ENCODE measurements at regions not wholly inside any gene's neighbourhood (a gene's known extent, or its start where the extent isn't known, plus 50 kb on each side); places are given as distances from the start of the nearest gene placed in this dataset.
"Not testable (repeated sequence)": the region's sequence is repeated elsewhere in the genome, so short reads cannot be mapped to it uniquely, and the experiment has no call there.

DNA sequence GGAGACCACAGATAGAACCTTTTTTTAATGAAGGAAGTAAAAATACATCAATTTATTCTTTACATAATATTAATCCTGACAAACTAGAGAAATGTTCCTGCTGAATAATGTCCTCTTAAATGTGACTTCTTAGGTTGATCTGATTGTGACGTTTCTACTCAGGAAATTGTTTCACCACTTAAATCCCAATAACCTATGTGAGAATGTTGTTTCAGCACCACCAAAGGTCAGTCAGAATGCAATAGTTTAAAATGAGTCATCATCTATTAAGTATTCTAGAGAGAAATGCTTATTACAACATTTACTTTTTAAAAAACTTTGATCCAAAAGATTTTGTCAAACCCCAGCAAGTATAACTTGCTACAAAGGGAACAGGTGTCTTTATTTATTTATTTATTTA is 155.4 kb upstream of the CACNA2D1 start:
- TF ChIP-seq CTCF (IDR thresholded peaks at IDR 0.05; ENCODE audit: low read length, missing control alignments): no peak
- DNase-seq (ENCODE audit: low read depth): peak; percentile 79
- no peak overlapping the region for H3K4me3 ChIP-seq (replicated peaks; ENCODE audit: low read depth, low read length)

- not testable (repeated sequence) for H3K4me3 ChIP-seq (replicated peaks; ENCODE audit: low read depth, low read length); DNase-seq (ENCODE audit: low read depth)
Observed at GRCh38 chr7:82595795-82596194, 152.2 kb upstream of the CACNA2D1 start.

DNA sequence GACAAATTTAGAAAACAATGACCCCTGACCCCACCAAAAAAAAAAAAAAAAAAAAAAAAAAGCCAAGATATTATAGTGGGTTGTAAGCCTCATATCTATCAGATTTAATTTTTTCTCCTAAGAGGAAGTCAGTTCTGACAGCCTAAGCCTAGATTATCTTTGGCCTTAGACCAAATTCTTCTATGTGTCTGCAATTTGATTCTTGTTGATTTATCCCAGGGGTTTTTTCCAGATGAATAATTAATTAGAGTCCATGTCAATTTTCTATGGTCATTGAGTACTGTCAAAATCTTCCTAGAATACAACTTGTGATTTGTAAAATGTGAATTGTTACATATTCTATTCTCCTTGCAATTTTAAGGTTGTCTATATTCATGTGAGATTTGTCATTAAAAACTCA is 151.6 kb upstream of the CACNA2D1 start:
- TF ChIP-seq CTCF (IDR thresholded peaks at IDR 0.05; ENCODE audit: low read length, missing control alignments): no peak
- H3K4me3 ChIP-seq (replicated peaks; ENCODE audit: low read depth, low read length): no peak overlapping the region
- DNase-seq (ENCODE audit: low read depth): no peak

DNA sequence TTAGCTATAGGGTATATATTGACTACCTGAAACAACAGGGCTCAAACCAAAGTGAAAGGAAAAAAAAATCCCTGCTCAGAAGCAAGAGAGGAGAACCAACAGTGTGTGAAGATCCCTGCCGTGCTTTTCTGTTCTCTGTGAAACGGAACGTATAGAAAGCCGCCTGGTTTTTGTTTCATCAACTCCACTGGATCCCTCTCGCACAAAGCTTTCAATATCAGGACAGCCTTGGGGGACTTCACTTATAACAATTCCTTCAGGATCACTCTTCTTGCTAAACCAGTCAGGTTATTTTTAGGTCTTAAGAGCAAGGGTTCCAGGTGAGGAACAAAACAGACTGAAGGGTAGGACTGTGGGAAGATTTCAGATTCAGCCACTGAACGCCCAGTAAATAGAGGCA is 151.1 kb upstream of the CACNA2D1 start:
- peak; percentile 11 for DNase-seq (ENCODE audit: low read depth)
- H3K4me3 ChIP-seq (replicated peaks; ENCODE audit: low read depth, low read length): no peak overlapping the region
- no peak for TF ChIP-seq CTCF (IDR thresholded peaks at IDR 0.05; ENCODE audit: low read length, missing control alignments)

DNA sequence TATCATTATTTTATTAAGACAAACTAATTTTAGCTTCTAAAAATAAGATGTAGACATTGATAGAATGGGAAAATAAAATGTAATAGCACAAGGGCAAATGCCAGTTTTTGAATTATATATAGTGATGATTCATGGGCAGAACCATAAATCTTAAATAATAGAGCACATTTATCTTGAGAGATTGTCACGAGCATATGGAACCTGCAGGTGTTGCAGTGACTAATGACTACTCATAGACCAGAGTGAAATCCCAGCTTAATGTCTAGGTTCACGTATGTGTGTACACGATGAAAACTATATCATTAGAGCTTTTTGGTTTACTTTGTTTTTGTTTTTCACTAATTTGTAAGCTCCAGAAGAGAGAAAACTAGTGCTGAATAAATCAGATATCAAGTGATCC is 150.2 kb upstream of the CACNA2D1 start:
- TF ChIP-seq CTCF (IDR thresholded peaks at IDR 0.05; ENCODE audit: low read length, missing control alignments): no peak
- no peak overlapping the region for H3K4me3 ChIP-seq (replicated peaks; ENCODE audit: low read depth, low read length)

GRCh38 chr7:82592416-82592815 is 148.8 kb upstream of the CACNA2D1 start:
- no peak for DNase-seq (ENCODE audit: low read depth)
- TF ChIP-seq CTCF (IDR thresholded peaks at IDR 0.05; ENCODE audit: low read length, missing control alignments): no peak
- H3K4me3 ChIP-seq (replicated peaks; ENCODE audit: low read depth, low read length): no peak overlapping the region

More for the DNA sequence above, 150.2 kb upstream of the CACNA2D1 start:
- DNase-seq (ENCODE audit: low read depth): no peak

DNA sequence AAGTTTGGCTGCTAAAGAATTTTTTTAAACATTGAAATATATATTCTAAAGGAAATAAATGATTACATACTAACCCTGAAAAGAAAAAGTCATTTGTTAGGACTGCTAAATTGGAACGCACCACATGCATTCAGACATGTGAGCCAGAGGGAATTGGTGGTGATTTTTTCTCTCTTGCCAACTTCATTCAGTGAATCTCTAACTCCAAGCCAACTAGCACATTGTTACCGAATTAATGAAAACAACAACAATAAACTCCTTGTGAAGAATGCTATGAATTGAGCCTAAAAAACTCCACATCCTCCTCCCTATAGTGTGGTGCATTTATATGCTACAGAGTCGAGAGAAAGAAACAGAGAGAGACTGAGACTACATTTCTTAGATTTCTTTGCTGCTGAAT is 135.5 kb upstream of the CACNA2D1 start:
- TF ChIP-seq CTCF (IDR thresholded peaks at IDR 0.05; ENCODE audit: low read length, missing control alignments): no peak
- H3K4me3 ChIP-seq (replicated peaks; ENCODE audit: low read depth, low read length): no peak overlapping the region
- DNase-seq (ENCODE audit: low read depth): no peak

DNA sequence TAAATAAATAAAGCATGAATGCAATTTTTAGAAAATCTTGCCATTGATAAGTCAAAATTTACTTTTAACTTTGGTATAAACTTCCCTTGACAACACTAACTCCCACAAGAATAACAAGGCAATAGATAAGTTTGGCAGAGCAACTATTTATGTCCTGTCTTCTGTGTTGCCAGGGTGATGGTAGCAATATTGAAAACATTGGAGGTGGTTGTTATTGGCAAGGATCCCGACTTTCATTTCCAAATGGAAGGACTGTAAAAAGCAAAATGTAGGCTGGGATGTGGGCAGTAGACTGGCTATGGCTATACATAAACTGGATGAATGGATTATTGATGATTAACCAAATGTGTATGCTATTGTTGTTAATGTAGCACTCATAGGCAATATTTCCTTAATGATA is 134.9 kb upstream of the CACNA2D1 start:
- peak; percentile 78 for DNase-seq (ENCODE audit: low read depth)
- no peak for TF ChIP-seq CTCF (IDR thresholded peaks at IDR 0.05; ENCODE audit: low read length, missing control alignments)
- H3K4me3 ChIP-seq (replicated peaks; ENCODE audit: low read depth, low read length): no peak overlapping the region

Data from fibroblast of pulmonary artery (primary cell).